Natural killer cell (primary cell): ENCODE measurements at regions not wholly inside any gene's neighbourhood (a gene's known extent, or its start where the extent isn't known, plus 50 kb on each side); places are given as distances from the start of the nearest gene placed in this dataset.

Experiments used
- ATAC-seq, 3 donors: fragments of 150-1000 bp in 2 of 3; fragments of 200-7000 bp in 1 of 3; cut with Tn5 transposase; 1 replicate in 1 of 3; 2 replicates in 2 of 3; pipeline ENCODE4 v1.10.0; 2021; ENCODE audit warnings: mild to moderate bottlenecking in 2 of 3, moderate library complexity in 2 of 3
- DNase-seq, 2 donors: peaks; one replicate each; pipeline versions ENCODE4 v3.0.0 to v3.0.0-alpha.2; 2013 to 2021; ENCODE audit warnings: mixed read lengths in 1 of 2
- H3K27ac ChIP-seq: one replicate; pipeline ENCODE4 v1.5.1; 2013; ENCODE audit warnings: mild to moderate bottlenecking, low read length
- H3K27me3 ChIP-seq: one replicate; pipeline ENCODE4 v1.6.1; 2013; ENCODE audit warnings: low read length; ENCODE audit not compliant: control insufficient read depth, insufficient read depth
- H3K36me3 ChIP-seq: one replicate; pipeline ENCODE4 v1.6.1; 2013; ENCODE audit warnings: low read length; ENCODE audit not compliant: control insufficient read depth, insufficient read depth
- H3K4me1 ChIP-seq: one replicate; pipeline ENCODE4 v1.6.1; 2013; ENCODE audit warnings: low read length; ENCODE audit not compliant: control insufficient read depth, insufficient read depth
- H3K4me3 ChIP-seq: one replicate; pipeline ENCODE4 v1.5.1; 2013; ENCODE audit warnings: low read length
- H3K9me3 ChIP-seq: one replicate; pipeline ENCODE4 v1.6.1; 2013; ENCODE audit warnings: low read length; ENCODE audit not compliant: control insufficient read depth, insufficient read depth
- H3K27ac Mint-ChIP-seq, 2 donors: one replicate each; pipeline ENCODE4 v1.8.0; 2022; ENCODE audit warnings: mild to moderate bottlenecking in 2 of 2, mixed read lengths in 2 of 2, moderate library complexity in 1 of 2
- H3K27me3 Mint-ChIP-seq, 2 donors: one replicate each; pipeline ENCODE4 v1.8.0; 2022; ENCODE audit warnings: low read depth in 2 of 2, mixed read lengths in 2 of 2
- H3K36me3 Mint-ChIP-seq: one replicate; pipeline ENCODE4 v1.8.0; 2022; ENCODE audit warnings: mixed read lengths
- H3K4me1 Mint-ChIP-seq, 2 donors: one replicate each; pipeline ENCODE4 v1.8.0; 2022; ENCODE audit warnings: mixed read lengths in 2 of 2
- H3K4me3 Mint-ChIP-seq: one replicate; pipeline ENCODE4 v1.8.0; 2022; ENCODE audit warnings: mild to moderate bottlenecking, moderate library complexity, mixed read lengths
- H3K9me3 Mint-ChIP-seq, 2 donors: one replicate each; pipeline ENCODE4 v1.8.0; 2022; ENCODE audit warnings: mixed read lengths in 2 of 2
- WGBS: methylation state at CpG from one replicate; pipeline ENCODE4 v1.1.7; 2013; ENCODE audit warnings: missing lambda C conversion rate; ENCODE audit not compliant: insufficient coverage; 5-methylcytosine and 5-hydroxymethylcytosine counted together
- intact Hi-C: fragments of 100-400 bp; cut with micrococcal nuclease; formaldehyde crosslinking; loops from one replicate; pipeline ENCODE4 v1.14.2; 2022
- TF ChIP-seq, protein P1 (sequence below): fragments of 200-600 bp; IDR thresholded peaks from one replicate; pipeline ENCODE4 v1.8.0; 2022; ENCODE audit warnings: antibody characterized with exemption

DNA sequence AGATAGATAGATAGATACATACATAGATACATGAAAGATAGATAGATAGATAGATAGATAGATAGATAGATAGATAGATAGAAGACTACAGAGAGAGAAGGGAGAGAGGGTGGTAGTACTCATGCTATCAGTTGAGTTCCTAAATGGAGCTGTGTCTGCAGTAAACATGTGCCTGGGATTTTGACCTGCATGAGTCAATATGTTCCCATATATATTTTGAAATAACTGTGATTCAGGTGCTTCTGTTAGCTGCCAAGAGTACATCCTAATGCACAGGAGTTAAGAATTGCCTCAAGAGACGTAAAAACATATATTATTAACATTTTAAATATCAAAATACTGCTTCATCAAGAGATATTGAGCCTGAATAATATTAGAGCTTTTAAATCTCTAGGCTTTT lies 379.4 kb downstream of the GRXCR1 start:
- ATAC-seq (no peak), DNase-seq (no peak)
- TF ChIP-seq, protein P1, sequence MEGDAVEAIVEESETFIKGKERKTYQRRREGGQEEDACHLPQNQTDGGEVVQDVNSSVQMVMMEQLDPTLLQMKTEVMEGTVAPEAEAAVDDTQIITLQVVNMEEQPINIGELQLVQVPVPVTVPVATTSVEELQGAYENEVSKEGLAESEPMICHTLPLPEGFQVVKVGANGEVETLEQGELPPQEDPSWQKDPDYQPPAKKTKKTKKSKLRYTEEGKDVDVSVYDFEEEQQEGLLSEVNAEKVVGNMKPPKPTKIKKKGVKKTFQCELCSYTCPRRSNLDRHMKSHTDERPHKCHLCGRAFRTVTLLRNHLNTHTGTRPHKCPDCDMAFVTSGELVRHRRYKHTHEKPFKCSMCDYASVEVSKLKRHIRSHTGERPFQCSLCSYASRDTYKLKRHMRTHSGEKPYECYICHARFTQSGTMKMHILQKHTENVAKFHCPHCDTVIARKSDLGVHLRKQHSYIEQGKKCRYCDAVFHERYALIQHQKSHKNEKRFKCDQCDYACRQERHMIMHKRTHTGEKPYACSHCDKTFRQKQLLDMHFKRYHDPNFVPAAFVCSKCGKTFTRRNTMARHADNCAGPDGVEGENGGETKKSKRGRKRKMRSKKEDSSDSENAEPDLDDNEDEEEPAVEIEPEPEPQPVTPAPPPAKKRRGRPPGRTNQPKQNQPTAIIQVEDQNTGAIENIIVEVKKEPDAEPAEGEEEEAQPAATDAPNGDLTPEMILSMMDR = no peak
- H3K4me3 Mint-ChIP-seq = no peak overlapping the region
- H3K9me3 Mint-ChIP-seq = peaks cover 9 to 14% of the 10 kb centered on the region in 2 donors
- intact Hi-C loops = no loop called here
- Histone ChIP-seq H3K9me3 (no peaks in the 10 kb centered on the region), H3K27me3 (no peaks in the 10 kb centered on the region), H3K4me1 (no peaks in the 10 kb centered on the region), H3K4me3 (no peak overlapping the region), H3K27ac (no peak overlapping the region), H3K36me3 (no peaks in the 10 kb centered on the region)
- H3K4me1 Mint-ChIP-seq = no peaks in the 10 kb centered on the region
- H3K27me3 Mint-ChIP-seq = no peaks in the 10 kb centered on the region
- 0% methylated on average over 1 of the region's 1 CpG for WGBS
- H3K36me3 Mint-ChIP-seq = no peaks in the 10 kb centered on the region
- H3K27ac Mint-ChIP-seq = no peak overlapping the region

DNA sequence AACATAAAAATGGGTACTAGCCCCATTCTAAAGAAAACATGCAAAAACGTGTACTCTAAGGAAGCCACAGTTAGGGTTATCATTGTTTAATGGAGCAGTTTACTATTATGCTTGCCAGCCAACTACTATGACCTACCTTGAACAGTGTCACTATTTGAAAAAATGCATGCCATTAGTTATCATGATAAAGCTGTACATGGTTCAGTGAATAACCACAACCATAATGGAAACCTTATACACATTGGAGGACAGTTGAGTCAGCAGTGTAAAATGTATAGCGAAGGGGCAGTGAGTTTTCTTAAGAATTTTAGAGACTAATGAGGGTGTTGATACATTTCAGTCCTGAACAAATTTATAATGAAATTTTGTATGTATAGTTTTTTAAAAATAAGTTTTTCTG lies 381.9 kb downstream of the GRXCR1 start:
- Histone ChIP-seq H3K4me1 (no peaks in the 10 kb centered on the region), H3K9me3 (no peaks in the 10 kb centered on the region), H3K36me3 (no peaks in the 10 kb centered on the region), H3K4me3 (no peak overlapping the region), H3K27me3 (no peaks in the 10 kb centered on the region), H3K27ac (no peak overlapping the region)
- no peak overlapping the region for H3K4me3 Mint-ChIP-seq
- WGBS = 92% methylated on average over 2 of the region's 2 CpGs
- no peak for DNase-seq
- no peaks in the 10 kb centered on the region for H3K36me3 Mint-ChIP-seq
- no peak overlapping the region for H3K27ac Mint-ChIP-seq
- no peaks in the 10 kb centered on the region for H3K4me1 Mint-ChIP-seq
- H3K27me3 Mint-ChIP-seq = no peaks in the 10 kb centered on the region
- no peak for ATAC-seq
- intact Hi-C loops = no loop called here
- H3K9me3 Mint-ChIP-seq = peaks cover 5 to 12% of the 10 kb centered on the region in 2 donors
- TF ChIP-seq, protein P1 = no peak

DNA sequence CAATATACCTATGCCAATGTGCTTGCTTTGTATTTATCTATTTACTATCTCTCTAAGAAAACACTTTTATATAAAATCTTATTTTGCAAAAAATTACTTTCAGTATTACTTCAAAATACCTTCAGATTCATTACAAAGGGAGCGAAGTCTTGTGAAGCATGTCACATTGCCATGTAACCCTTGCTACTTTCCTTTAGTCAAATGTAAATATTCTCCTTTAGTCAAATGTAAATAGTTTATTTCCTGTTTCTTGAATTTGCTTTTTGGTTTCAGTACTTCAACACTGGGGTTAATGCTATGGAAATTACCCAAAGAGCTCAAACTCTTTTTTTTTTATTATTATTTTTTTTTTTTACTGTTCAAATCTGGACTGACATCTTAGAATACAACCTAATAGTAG lies 383.3 kb downstream of the GRXCR1 start:
- Mint-ChIP-seq H3K27ac (no peak overlapping the region), H3K27me3 (no peaks in the 10 kb centered on the region), H3K4me1 (no peaks in the 10 kb centered on the region), H3K9me3 (peaks cover 5 to 12% of the 10 kb centered on the region in 2 donors), H3K36me3 (no peaks in the 10 kb centered on the region), H3K4me3 (no peak overlapping the region)
- no peak for ATAC-seq
- WGBS = 80% methylated on average over 1 of the region's 1 CpG
- intact Hi-C loops = no loop called here
- Histone ChIP-seq H3K9me3 (no peaks in the 10 kb centered on the region), H3K36me3 (no peaks in the 10 kb centered on the region), H3K4me1 (no peaks in the 10 kb centered on the region), H3K27ac (no peak overlapping the region), H3K4me3 (no peak overlapping the region), H3K27me3 (no peaks in the 10 kb centered on the region)
- no peak for DNase-seq
- TF ChIP-seq, protein P1 = no peak

DNA sequence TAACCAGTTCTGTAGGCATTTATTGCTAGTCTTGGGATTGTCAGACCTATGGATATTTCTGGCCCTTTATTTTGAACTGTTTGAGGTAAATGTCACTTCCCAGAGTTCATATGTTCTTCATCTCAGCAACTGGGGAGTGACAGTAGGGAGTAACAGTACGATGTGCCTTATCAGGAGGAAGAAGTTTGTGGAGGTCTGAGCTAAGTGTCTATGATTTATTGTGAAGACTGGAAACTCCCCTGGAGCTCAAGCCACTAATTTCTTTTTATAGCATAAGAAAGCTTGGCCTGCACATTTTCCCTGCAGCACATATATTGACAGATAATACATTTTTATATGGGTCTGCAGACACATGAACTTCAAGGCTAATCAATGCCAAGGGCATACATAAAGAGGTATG lies 383.8 kb downstream of the GRXCR1 start:
- Histone ChIP-seq H3K4me3 (no peak overlapping the region), H3K27ac (no peak overlapping the region), H3K9me3 (no peaks in the 10 kb centered on the region), H3K4me1 (no peaks in the 10 kb centered on the region), H3K27me3 (no peaks in the 10 kb centered on the region), H3K36me3 (no peaks in the 10 kb centered on the region)
- H3K27ac Mint-ChIP-seq = no peak overlapping the region
- peaks cover 8 to 16% of the 10 kb centered on the region in 2 donors for H3K9me3 Mint-ChIP-seq
- no peaks in the 10 kb centered on the region for H3K27me3 Mint-ChIP-seq
- no peak overlapping the region for H3K4me3 Mint-ChIP-seq
- no peaks in the 10 kb centered on the region for H3K4me1 Mint-ChIP-seq
- no peak for ATAC-seq
- 20% methylated on average over 1 of the region's 1 CpG for WGBS
- no peaks in the 10 kb centered on the region for H3K36me3 Mint-ChIP-seq
- TF ChIP-seq, protein P1 = no peak
- intact Hi-C loops = no loop called here
- DNase-seq = no peak
